Peyer's patch (tissue), 4 donors: ENCODE measurements at regions not wholly inside any gene's neighbourhood (a gene's known extent, or its start where the extent isn't known, plus 50 kb on each side); places are given as distances from the start of the nearest gene placed in this dataset.
"Not testable (repeated sequence)": the region's sequence is repeated elsewhere in the genome, so short reads cannot be mapped to it uniquely, and the experiment has no call there.

Source experiments
- DNase-seq, 3 donors: peaks; one replicate each; pipeline ENCODE4 v3.0.0-alpha.2; 2017 to 2019
- H3K27ac ChIP-seq, 4 donors: fragments of 200-600 bp; sonication (generic); one replicate each; pipeline ENCODE4 v1.5.1; 2016 to 2019
- H3K27me3 ChIP-seq, 2 donors: fragments of 200-600 bp; sonication (generic); one replicate each; pipeline ENCODE4 v1.5.1; 2019
- H3K36me3 ChIP-seq, 3 donors: fragments of 200-600 bp; sonication (generic); one replicate each; pipeline ENCODE4 v1.5.1; 2016 to 2019
- H3K4me1 ChIP-seq, 4 donors: fragments of 200-600 bp; sonication (generic); one replicate each; pipeline ENCODE4 v1.5.1; 2016 to 2019
- H3K4me3 ChIP-seq, 4 donors: fragments of 200-600 bp; sonication (generic); 1 replicate in 3 of 4; 2 replicates in 1 of 4; pipeline ENCODE4 v1.5.1; 2016 to 2019; ENCODE audit warnings: mild to moderate bottlenecking in 1 of 4
- H3K9me3 ChIP-seq, 4 donors: fragments of 200-600 bp; sonication (generic); one replicate each; pipeline ENCODE4 v1.5.1; 2016 to 2019; ENCODE audit warnings: mild to moderate bottlenecking in 1 of 4
- POLR2A ChIP-seq, 2 donors: fragments of 450-650 bp; IDR thresholded peaks; one replicate each; pipeline ENCODE4 v1.5.1; 2017; ENCODE audit warnings: antibody characterized with exemption in 2 of 2, mild to moderate bottlenecking in 2 of 2, moderate library complexity in 2 of 2
- TF ChIP-seq, protein P1 (sequence below), 6 experiments: fragments of 450-650 bp in 4 of 6; fragments of 200-600 bp in 2 of 6; sonication (generic) in 1 of 6; IDR thresholded peaks; one replicate each; pipeline ENCODE4 v1.5.1; 2017 to 2019; ENCODE audit warnings: antibody characterized with exemption in 6 of 6, mild to moderate bottlenecking in 3 of 6, moderate library complexity in 1 of 6

DNA sequence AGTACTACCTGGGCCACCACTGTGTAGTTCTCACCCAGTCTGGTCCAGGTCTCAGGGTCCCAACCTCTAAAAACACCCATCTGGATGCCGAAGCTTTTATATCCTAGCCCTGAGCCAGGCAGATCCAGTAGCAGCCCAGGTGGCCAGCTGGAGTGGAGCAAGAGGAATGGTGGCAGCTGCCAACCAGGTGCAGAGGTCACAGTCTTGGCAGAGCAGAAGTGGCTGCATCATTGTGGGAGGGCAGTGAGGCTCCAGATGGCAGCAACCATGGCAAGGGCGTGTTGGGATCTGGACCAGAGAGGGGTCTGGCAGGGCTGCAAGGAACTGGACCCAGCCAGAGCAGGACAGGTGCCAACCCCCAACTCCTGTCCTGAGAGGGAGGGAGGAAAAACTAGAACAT is 72.2 kb upstream of the AGAP1 start:
- TF ChIP-seq, protein P1, sequence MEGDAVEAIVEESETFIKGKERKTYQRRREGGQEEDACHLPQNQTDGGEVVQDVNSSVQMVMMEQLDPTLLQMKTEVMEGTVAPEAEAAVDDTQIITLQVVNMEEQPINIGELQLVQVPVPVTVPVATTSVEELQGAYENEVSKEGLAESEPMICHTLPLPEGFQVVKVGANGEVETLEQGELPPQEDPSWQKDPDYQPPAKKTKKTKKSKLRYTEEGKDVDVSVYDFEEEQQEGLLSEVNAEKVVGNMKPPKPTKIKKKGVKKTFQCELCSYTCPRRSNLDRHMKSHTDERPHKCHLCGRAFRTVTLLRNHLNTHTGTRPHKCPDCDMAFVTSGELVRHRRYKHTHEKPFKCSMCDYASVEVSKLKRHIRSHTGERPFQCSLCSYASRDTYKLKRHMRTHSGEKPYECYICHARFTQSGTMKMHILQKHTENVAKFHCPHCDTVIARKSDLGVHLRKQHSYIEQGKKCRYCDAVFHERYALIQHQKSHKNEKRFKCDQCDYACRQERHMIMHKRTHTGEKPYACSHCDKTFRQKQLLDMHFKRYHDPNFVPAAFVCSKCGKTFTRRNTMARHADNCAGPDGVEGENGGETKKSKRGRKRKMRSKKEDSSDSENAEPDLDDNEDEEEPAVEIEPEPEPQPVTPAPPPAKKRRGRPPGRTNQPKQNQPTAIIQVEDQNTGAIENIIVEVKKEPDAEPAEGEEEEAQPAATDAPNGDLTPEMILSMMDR (IDR thresholded peaks at IDR 0.05): no peak
- TF ChIP-seq POLR2A (IDR thresholded peaks at IDR 0.05): no peak
- no peak for DNase-seq
- Histone ChIP-seq H3K36me3 (no peaks in the 10 kb centered on the region), H3K4me1 (no peaks in the 10 kb centered on the region), H3K4me3 (no peak overlapping the region), H3K27ac (no peak overlapping the region), H3K9me3 (peaks cover 0 to 7% (median 0%) of the 10 kb centered on the region in 4 donors), H3K27me3 (no peaks in the 10 kb centered on the region)

DNA sequence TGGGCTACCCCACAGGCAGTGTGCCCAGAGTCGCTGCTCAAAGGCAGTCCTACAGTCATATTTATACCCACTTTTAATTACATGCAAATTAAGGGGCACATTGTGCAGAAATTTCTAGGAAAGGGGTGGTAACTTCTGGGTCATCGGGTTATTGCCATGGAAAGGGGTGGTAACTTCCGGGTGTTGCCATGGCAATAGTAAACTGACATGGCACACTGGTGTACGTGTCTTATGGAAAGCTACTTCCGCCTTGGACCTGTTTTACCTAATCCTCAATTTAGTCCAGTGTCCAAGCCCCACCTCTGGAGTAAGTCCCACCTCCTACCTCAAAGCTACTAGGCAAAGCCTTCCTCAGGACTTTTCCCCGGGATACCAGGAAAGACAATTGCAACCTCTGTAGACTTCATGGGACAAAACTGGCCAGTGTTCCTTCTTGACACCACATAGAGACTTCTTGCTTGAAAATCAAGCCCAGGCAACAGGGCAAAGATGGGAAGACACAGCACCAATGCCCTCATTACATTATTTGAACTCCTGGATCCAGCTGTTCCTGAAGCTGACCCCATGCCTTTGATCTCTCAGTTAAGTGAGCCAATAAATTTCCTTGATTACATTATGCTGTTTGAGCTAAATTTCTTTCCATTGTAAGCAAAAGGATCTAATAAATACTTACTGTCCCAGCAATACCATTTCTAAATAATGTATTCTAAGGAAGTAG is 63.3 kb upstream of the AGAP1 start:
- H3K4me3 ChIP-seq: no peak overlapping the region
- no peak for DNase-seq
- H3K4me1 ChIP-seq: no peaks in the 10 kb centered on the region
- no peak overlapping the region for H3K27ac ChIP-seq
- no peaks in the 10 kb centered on the region for H3K27me3 ChIP-seq
- H3K9me3 ChIP-seq: no peaks in the 10 kb centered on the region
- no peak for TF ChIP-seq POLR2A (IDR thresholded peaks at IDR 0.05)
- TF ChIP-seq, protein P1 (IDR thresholded peaks at IDR 0.05): no peak
- H3K36me3 ChIP-seq: no peaks in the 10 kb centered on the region

DNA sequence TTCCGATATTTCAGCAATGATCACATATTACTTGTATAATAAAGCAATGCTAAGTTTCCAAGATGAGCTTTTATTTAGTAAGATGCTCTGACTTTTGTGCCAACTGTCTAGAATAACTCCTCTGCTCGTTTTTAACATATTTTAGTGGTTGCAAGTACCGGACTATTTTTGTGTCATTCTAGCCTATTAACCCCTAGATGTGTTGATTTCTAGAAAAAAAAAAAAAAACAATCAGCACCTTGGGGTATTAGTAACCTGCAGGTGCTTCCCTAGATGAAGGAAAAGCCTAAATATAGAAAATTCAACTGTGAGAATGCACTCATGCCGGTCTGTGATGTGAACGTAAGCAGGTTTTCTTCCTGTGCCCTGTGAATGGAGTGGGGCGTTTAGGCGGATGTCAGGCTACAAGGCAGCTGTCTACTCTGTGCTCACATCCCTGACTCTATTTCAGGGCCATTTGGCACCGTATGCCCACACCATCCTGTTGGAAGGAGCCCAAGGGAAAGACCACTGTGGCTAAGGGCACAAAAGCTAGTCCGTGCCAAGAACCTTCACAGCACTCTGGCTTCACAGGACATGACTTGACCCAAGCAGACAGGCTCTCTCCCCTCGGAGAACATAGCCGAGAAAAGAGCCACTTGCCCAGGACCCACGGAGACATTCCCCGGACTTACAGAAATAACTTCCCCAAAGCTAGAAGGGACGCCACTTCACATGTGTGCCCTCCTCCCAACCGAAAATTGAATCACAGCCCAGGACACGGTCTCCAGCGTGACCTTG is 60.9 kb upstream of the AGAP1 start:
- no peaks in the 10 kb centered on the region for H3K9me3 ChIP-seq
- H3K27ac ChIP-seq: no peak overlapping the region
- H3K27me3 ChIP-seq: no peaks in the 10 kb centered on the region
- no peak overlapping the region for H3K4me3 ChIP-seq
- DNase-seq: no peak
- H3K36me3 ChIP-seq: no peaks in the 10 kb centered on the region
- no peaks in the 10 kb centered on the region for H3K4me1 ChIP-seq
- no peak for TF ChIP-seq POLR2A (IDR thresholded peaks at IDR 0.05)
- TF ChIP-seq, protein P1 (IDR thresholded peaks at IDR 0.05): no peak

DNA sequence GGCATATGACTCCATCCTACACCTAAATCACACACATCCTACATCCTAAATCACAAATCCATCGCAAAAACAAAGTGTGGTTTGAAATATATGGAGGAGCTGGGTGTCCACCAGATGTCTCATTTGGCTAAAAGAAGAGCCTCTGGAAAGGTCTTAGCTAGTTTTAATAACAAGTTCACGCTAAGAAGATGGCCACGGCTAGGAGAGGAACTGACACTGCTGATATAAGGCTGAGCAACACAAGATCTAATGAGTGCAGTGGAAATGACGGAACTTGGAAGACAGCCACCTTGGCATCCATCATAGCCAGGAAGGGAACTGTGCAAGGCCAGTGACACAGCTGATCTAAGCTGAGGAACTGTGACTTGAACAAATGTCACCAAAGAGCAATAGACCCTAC is 60.0 kb upstream of the AGAP1 start:
- TF ChIP-seq, protein P1 (IDR thresholded peaks at IDR 0.05): peak in 2 of 6 experiments; percentile 16 to 27
- no peak for TF ChIP-seq POLR2A (IDR thresholded peaks at IDR 0.05)
- peak in 1 of 3 donors; percentile 52 for DNase-seq
- H3K36me3 ChIP-seq: no peaks in the 10 kb centered on the region
- H3K4me1 ChIP-seq: no peaks in the 10 kb centered on the region
- H3K9me3 ChIP-seq: no peaks in the 10 kb centered on the region
- no peak overlapping the region for H3K27ac ChIP-seq
- H3K4me3 ChIP-seq: no peak overlapping the region
- no peaks in the 10 kb centered on the region for H3K27me3 ChIP-seq

DNA sequence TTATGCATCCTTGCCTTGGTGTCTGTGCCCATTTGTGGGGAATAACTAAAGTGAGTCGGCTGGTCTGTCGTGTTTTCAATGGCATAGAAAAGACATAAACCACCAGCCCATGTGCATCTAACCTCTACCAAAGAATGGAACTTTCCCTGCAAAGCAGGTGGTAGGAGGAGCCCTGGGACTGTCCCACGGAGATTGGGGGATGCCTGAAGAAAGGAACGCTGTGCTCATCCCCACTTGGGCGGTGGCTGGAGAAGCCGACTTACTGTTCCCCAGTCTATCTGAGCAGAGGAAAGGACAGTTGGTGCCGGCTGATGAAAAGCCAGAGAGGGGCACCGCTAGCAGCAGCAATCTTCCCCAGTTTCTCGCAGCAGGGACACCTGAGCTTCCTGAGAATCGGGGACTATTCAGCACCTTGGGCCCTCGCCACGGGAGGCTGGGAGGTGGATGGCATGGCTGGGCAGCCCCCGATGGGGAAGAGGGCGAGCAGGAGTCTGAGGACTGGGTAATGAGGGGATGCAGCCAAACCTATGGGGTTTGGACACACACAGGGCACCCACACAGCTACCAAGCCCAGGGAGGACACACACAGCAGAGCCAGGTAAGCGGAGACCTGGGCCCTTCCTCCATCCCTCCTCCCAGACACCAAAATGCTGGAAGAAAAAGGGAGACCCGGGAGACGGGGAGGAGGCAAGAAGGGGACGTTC is 53.7 kb upstream of the AGAP1 start:
- DNase-seq: no peak
- H3K27ac ChIP-seq: no peak overlapping the region
- TF ChIP-seq, protein P1 (IDR thresholded peaks at IDR 0.05): no peak
- no peak for TF ChIP-seq POLR2A (IDR thresholded peaks at IDR 0.05)
- H3K4me1 ChIP-seq: no peaks in the 10 kb centered on the region
- no peaks in the 10 kb centered on the region for H3K9me3 ChIP-seq
- no peak overlapping the region for H3K4me3 ChIP-seq
- no peaks in the 10 kb centered on the region for H3K27me3 ChIP-seq
- H3K36me3 ChIP-seq: no peaks in the 10 kb centered on the region

DNA sequence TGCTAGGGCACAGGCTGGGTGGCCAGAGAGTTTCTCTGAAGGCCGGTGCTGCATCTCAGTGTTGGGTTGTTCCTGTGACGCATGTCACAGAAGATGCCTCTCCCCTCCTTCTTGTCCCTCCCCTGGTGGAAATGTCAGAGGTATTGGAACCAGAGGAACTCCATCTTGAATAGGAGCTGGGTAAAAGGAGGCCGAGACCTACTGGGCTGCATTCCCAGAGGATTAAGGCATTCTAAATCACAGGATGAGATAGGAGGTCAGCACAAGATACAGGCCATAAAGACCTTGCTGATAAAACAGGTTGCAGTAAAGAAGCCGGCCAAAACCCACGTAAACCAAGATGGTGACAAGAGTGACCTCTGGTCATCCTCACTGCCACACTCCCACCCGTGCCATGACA is 50.3 kb upstream of the AGAP1 start:
- not testable (repeated sequence) for H3K36me3 ChIP-seq, DNase-seq, H3K27ac ChIP-seq, H3K27me3 ChIP-seq, H3K4me3 ChIP-seq, H3K9me3 ChIP-seq, H3K4me1 ChIP-seq
